PFSK-1 (cell line): ENCODE measurements at regions not wholly inside any gene's neighbourhood (a gene's known extent, or its start where the extent isn't known, plus 50 kb on each side); places are given as distances from the start of the nearest gene placed in this dataset.

Experiments
- FOXP2 ChIP-seq: optimal IDR thresholded peaks from 2 replicates; pipeline ENCODE3; 2011; ENCODE audit warnings: borderline replicate concordance, control low read depth, inconsistent platforms; ENCODE audit not compliant: insufficient read depth; ENCODE audit errors: extremely low read length, extremely low read depth
- POLR2AphosphoS5 ChIP-seq: IDR thresholded peaks from 2 replicates; pipeline ENCODE4 v1.6.1; 2012; ENCODE audit warnings: low read depth, mild to moderate bottlenecking, control low read depth, low read length, moderate library complexity
- SIN3A ChIP-seq: IDR thresholded peaks from 2 replicates; pipeline ENCODE4 v1.6.1; 2012; ENCODE audit warnings: mild to moderate bottlenecking, low read length, moderate library complexity, borderline replicate concordance; ENCODE audit not compliant: insufficient read depth
- TAF1 ChIP-seq: IDR thresholded peaks from 2 replicates; pipeline ENCODE4 v1.6.1; 2012; ENCODE audit warnings: low read length, control low read depth, borderline replicate concordance; ENCODE audit not compliant: insufficient read depth
- TF ChIP-seq, protein P1 (sequence below), 2 experiments: IDR thresholded peaks; 2 replicates each; pipeline versions ENCODE4 v1.6.1 to v1.8.0; 2011 to 2012; ENCODE audit warnings: low read depth in 2 of 2, low read length in 2 of 2, control low read depth in 1 of 2, inconsistent platforms in 1 of 2, mild to moderate bottlenecking in 1 of 2, moderate library complexity in 1 of 2; ENCODE audit not compliant: insufficient read depth in 1 of 2

GRCh38 chr3:127387556-127388153 is 99.8 kb upstream of the PRR20G start:
- no peak for TF ChIP-seq TAF1
- no peak for TF ChIP-seq FOXP2
- no peak for TF ChIP-seq SIN3A
- no peak for TF ChIP-seq POLR2AphosphoS5
- TF ChIP-seq, protein P1, sequence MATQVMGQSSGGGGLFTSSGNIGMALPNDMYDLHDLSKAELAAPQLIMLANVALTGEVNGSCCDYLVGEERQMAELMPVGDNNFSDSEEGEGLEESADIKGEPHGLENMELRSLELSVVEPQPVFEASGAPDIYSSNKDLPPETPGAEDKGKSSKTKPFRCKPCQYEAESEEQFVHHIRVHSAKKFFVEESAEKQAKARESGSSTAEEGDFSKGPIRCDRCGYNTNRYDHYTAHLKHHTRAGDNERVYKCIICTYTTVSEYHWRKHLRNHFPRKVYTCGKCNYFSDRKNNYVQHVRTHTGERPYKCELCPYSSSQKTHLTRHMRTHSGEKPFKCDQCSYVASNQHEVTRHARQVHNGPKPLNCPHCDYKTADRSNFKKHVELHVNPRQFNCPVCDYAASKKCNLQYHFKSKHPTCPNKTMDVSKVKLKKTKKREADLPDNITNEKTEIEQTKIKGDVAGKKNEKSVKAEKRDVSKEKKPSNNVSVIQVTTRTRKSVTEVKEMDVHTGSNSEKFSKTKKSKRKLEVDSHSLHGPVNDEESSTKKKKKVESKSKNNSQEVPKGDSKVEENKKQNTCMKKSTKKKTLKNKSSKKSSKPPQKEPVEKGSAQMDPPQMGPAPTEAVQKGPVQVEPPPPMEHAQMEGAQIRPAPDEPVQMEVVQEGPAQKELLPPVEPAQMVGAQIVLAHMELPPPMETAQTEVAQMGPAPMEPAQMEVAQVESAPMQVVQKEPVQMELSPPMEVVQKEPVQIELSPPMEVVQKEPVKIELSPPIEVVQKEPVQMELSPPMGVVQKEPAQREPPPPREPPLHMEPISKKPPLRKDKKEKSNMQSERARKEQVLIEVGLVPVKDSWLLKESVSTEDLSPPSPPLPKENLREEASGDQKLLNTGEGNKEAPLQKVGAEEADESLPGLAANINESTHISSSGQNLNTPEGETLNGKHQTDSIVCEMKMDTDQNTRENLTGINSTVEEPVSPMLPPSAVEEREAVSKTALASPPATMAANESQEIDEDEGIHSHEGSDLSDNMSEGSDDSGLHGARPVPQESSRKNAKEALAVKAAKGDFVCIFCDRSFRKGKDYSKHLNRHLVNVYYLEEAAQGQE (IDR thresholded peaks at IDR 0.05; ENCODE audit: insufficient read depth in 1 of 2, low read depth in 2 of 2, low read length in 2 of 2) = no peak

DNA sequence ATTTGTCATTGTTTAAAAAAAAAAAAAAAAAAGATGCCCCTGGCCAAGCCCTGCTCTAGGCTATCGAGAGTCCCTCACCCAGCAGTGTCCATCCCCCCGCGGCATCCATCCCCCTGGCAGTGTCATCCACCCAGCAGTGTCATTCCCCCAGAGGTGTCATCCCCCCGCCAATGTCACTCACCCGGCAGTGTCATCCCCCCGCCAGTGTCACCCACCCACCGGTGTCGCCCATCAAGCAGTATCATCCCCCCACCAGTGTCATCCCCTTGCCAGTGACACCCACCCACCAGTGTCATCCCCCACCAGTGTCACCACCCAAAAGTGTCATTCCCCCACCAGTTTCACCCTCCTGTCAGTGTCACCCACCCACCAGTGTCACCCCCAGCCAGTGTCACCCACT is 99.3 kb upstream of the PRR20G start:
- TF ChIP-seq, protein P1 (IDR thresholded peaks at IDR 0.05; ENCODE audit: insufficient read depth in 1 of 2, low read depth in 2 of 2, low read length in 2 of 2) = no peak
- no peak for TF ChIP-seq POLR2AphosphoS5
- TF ChIP-seq FOXP2 = no peak
- no peak for TF ChIP-seq TAF1
- TF ChIP-seq SIN3A = no peak

DNA sequence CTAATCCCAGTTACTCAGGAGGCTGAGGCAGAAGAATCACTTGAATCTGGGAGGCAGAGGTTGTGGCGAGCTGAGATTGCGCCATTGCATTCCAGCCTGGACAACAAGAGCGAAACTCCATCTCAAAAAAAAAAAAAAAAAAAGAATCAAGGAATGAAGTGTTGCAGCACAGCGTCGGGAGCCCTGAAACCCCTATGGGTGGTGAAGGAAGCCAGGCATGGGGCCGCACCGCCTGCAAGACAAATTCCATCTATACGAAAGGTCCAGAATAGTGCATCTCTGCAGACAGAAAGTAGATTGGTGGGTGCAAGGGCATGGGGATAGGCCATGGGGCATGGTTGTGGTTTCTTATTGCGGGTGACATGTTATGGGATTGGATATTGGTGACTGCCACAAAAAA is 98.6 kb upstream of the PRR20G start:
- TF ChIP-seq FOXP2 (no peak), TAF1 (no peak), POLR2AphosphoS5 (no peak), SIN3A (no peak)
- TF ChIP-seq, protein P1 (IDR thresholded peaks at IDR 0.05; ENCODE audit: insufficient read depth in 1 of 2, low read depth in 2 of 2, low read length in 2 of 2) = no peak

GRCh38 chr3:127385540-127385870 is 97.7 kb upstream of the PRR20G start:
- TF ChIP-seq POLR2AphosphoS5 (no peak), FOXP2 (no peak), SIN3A (no peak), TAF1 (no peak)
- TF ChIP-seq, protein P1 (IDR thresholded peaks at IDR 0.05; ENCODE audit: insufficient read depth in 1 of 2, low read depth in 2 of 2, low read length in 2 of 2) = no peak
